ENCODE measurements at regions not wholly inside any gene's neighbourhood (a gene's known extent, or its start where the extent isn't known, plus 50 kb on each side); places are given as distances from the start of the nearest gene placed in this dataset.

- H3F3A ChIP-seq (replicated peaks; ENCODE audit: low read depth), result no peaks in the 10 kb centered on the region
- TF ChIP-seq, protein P1, sequence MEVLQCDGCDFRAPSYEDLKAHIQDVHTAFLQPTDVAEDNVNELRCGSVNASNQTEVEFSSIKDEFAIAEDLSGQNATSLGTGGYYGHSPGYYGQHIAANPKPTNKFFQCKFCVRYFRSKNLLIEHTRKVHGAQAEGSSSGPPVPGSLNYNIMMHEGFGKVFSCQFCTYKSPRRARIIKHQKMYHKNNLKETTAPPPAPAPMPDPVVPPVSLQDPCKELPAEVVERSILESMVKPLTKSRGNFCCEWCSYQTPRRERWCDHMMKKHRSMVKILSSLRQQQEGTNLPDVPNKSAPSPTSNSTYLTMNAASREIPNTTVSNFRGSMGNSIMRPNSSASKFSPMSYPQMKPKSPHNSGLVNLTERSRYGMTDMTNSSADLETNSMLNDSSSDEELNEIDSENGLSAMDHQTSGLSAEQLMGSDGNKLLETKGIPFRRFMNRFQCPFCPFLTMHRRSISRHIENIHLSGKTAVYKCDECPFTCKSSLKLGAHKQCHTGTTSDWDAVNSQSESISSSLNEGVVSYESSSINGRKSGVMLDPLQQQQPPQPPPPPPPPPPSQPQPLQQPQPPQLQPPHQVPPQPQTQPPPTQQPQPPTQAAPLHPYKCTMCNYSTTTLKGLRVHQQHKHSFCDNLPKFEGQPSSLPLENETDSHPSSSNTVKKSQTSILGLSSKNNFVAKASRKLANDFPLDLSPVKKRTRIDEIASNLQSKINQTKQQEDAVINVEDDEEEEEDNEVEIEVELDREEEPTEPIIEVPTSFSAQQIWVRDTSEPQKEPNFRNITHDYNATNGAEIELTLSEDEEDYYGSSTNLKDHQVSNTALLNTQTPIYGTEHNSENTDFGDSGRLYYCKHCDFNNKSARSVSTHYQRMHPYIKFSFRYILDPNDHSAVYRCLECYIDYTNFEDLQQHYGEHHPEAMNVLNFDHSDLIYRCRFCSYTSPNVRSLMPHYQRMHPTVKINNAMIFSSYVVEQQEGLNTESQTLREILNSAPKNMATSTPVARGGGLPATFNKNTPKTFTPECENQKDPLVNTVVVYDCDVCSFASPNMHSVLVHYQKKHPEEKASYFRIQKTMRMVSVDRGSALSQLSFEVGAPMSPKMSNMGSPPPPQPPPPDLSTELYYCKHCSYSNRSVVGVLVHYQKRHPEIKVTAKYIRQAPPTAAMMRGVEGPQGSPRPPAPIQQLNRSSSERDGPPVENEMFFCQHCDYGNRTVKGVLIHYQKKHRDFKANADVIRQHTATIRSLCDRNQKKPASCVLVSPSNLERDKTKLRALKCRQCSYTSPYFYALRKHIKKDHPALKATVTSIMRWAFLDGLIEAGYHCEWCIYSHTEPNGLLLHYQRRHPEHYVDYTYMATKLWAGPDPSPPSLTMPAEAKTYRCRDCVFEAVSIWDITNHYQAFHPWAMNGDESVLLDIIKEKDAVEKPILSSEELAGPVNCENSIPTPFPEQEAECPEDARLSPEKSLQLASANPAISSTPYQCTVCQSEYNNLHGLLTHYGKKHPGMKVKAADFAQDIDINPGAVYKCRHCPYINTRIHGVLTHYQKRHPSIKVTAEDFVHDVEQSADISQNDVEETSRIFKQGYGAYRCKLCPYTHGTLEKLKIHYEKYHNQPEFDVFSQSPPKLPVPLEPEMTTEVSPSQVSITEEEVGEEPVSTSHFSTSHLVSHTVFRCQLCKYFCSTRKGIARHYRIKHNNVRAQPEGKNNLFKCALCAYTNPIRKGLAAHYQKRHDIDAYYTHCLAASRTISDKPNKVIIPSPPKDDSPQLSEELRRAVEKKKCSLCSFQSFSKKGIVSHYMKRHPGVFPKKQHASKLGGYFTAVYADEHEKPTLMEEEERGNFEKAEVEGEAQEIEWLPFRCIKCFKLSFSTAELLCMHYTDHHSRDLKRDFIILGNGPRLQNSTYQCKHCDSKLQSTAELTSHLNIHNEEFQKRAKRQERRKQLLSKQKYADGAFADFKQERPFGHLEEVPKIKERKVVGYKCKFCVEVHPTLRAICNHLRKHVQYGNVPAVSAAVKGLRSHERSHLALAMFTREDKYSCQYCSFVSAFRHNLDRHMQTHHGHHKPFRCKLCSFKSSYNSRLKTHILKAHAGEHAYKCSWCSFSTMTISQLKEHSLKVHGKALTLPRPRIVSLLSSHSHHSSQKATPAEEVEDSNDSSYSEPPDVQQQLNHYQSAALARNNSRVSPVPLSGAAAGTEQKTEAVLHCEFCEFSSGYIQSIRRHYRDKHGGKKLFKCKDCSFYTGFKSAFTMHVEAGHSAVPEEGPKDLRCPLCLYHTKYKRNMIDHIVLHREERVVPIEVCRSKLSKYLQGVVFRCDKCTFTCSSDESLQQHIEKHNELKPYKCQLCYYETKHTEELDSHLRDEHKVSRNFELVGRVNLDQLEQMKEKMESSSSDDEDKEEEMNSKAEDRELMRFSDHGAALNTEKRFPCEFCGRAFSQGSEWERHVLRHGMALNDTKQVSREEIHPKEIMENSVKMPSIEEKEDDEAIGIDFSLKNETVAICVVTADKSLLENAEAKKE (CRISPR knock-in tag; IDR thresholded peaks at IDR 0.05), result no peak
- TF ChIP-seq ZNF114 (CRISPR knock-in tag; IDR thresholded peaks at IDR 0.05), result no peak
- H3K4me1 Mint-ChIP-seq, result peaks cover 7% of the 10 kb centered on the region
Measured at GRCh38 chr15:79180318-79180717, 89.7 kb upstream of the RASGRF1 start.

DNA sequence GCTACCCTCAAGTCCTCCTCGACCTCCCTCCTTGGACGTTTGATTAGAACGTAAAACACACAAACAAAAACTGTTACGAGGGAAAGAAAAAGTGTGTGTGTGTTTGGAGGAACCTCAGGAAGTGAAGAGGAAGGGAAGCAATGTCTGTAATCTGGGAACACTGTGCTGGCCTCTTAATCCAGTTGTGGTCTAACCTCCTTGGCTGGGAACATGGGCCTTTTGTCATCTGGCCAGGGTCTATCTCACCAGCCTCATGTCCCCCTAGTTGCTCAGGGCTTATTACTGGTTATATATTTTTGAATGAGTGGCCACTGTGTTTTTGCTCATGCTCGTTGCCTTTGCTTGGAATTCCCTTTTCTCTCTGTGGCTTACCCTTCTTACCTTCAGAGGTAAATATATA, 89.0 kb upstream of the RASGRF1 start:
- no peak overlapping the region for H3K27ac ChIP-seq (ENCODE audit: low read depth)
- H3K36me3 ChIP-seq (ENCODE audit: insufficient read depth), result no peaks in the 10 kb centered on the region
- H3K79me2 ChIP-seq (replicated peaks; ENCODE audit: insufficient read depth), result no peaks in the 10 kb centered on the region
- DNase-seq (ENCODE audit: low spot score) (no peak), ATAC-seq (no peak)
- peak overlapping the region; percentile 38; the same call in 1 of the 2 replicates for H2AFZ ChIP-seq
- H3K4me1 ChIP-seq (ENCODE audit: insufficient read depth), result no peaks in the 10 kb centered on the region
- Mint-ChIP-seq H3K9me3 (no peaks in the 10 kb centered on the region; the same call in 2 of the 3 replicates), H3K27me3 (ENCODE audit: insufficient read depth, low read depth, poor library complexity) (peaks cover 4% of the 10 kb centered on the region), H3K36me3 (ENCODE audit: low read depth) (no peaks in the 10 kb centered on the region), H3K4me1 (peaks cover 7% of the 10 kb centered on the region), H3K4me3 (no peak overlapping the region), H3K27ac (no peak overlapping the region)
- H3K9me2 ChIP-seq (ENCODE audit: insufficient read depth), result 0 out of 2 replicates have a peak, but pooled peaks cover 2% of the 10 kb centered on the region
- no peaks in the 10 kb centered on the region for H3K27me3 ChIP-seq (ENCODE audit: insufficient read depth)
- no peak overlapping the region for H3K4me2 ChIP-seq
- TF ChIP-seq EZH2phosphoT487 (IDR thresholded peaks at IDR 0.05; ENCODE audit: unreplicated experiment), result no peak
- TF ChIP-seq, protein P2, sequence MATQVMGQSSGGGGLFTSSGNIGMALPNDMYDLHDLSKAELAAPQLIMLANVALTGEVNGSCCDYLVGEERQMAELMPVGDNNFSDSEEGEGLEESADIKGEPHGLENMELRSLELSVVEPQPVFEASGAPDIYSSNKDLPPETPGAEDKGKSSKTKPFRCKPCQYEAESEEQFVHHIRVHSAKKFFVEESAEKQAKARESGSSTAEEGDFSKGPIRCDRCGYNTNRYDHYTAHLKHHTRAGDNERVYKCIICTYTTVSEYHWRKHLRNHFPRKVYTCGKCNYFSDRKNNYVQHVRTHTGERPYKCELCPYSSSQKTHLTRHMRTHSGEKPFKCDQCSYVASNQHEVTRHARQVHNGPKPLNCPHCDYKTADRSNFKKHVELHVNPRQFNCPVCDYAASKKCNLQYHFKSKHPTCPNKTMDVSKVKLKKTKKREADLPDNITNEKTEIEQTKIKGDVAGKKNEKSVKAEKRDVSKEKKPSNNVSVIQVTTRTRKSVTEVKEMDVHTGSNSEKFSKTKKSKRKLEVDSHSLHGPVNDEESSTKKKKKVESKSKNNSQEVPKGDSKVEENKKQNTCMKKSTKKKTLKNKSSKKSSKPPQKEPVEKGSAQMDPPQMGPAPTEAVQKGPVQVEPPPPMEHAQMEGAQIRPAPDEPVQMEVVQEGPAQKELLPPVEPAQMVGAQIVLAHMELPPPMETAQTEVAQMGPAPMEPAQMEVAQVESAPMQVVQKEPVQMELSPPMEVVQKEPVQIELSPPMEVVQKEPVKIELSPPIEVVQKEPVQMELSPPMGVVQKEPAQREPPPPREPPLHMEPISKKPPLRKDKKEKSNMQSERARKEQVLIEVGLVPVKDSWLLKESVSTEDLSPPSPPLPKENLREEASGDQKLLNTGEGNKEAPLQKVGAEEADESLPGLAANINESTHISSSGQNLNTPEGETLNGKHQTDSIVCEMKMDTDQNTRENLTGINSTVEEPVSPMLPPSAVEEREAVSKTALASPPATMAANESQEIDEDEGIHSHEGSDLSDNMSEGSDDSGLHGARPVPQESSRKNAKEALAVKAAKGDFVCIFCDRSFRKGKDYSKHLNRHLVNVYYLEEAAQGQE (IDR thresholded peaks at IDR 0.05; ENCODE audit: unreplicated experiment), result no peak
- no peak for TF ChIP-seq STAT1 (IDR thresholded peaks at IDR 0.05; ENCODE audit: unreplicated experiment)
- no peaks in the 10 kb centered on the region for H3F3A ChIP-seq (replicated peaks; ENCODE audit: low read depth)
- H3K4me3 ChIP-seq, result no peak overlapping the region
- H4K20me1 ChIP-seq (replicated peaks; ENCODE audit: insufficient read depth), result no peaks in the 10 kb centered on the region

More at GRCh38 chr15:79180318-79180717, 89.7 kb upstream of the RASGRF1 start:
- Mint-ChIP-seq H3K27ac (no peak overlapping the region), H3K4me3 (no peak overlapping the region), H3K36me3 (ENCODE audit: low read depth) (no peaks in the 10 kb centered on the region), H3K27me3 (ENCODE audit: insufficient read depth, low read depth, poor library complexity) (peaks cover 7% of the 10 kb centered on the region), H3K9me3 (no peaks in the 10 kb centered on the region; the same call in 2 of the 3 replicates)
- DNase-seq (ENCODE audit: low spot score), result no peak
- Histone ChIP-seq H3K4me2 (no peak overlapping the region), H4K20me1 (replicated peaks; ENCODE audit: insufficient read depth) (no peaks in the 10 kb centered on the region), H3K36me3 (ENCODE audit: insufficient read depth) (no peaks in the 10 kb centered on the region), H3K27ac (ENCODE audit: low read depth) (no peak overlapping the region), H2AFZ (no peak overlapping the region), H3K4me3 (no peak overlapping the region), H3K4me1 (ENCODE audit: insufficient read depth) (no peaks in the 10 kb centered on the region), H3K9me2 (ENCODE audit: insufficient read depth) (0 out of 2 replicates have a peak, but pooled peaks cover 2% of the 10 kb centered on the region), H3K79me2 (replicated peaks; ENCODE audit: insufficient read depth) (no peaks in the 10 kb centered on the region), H3K27me3 (ENCODE audit: insufficient read depth) (no peaks in the 10 kb centered on the region)
- no peak for ATAC-seq
